Esophagus muscularis mucosa (tissue), 4 donors: ENCODE measurements at regions not wholly inside any gene's neighbourhood (a gene's known extent, or its start where the extent isn't known, plus 50 kb on each side); places are given as distances from the start of the nearest gene placed in this dataset.

Source experiments
- DNase-seq: peaks from one replicate; pipeline ENCODE4 v3.0.0-alpha.2; 2017; ENCODE audit errors: extremely low spot score
- H3K27ac ChIP-seq, 4 donors: fragments of 200-600 bp; sonication (generic); replicated peaks in 1 of 4; 1 replicate in 3 of 4; 2 replicates in 1 of 4; pipeline ENCODE4 v1.5.1; 2016 to 2019; ENCODE audit warnings: mild to moderate bottlenecking in 1 of 4
- H3K27me3 ChIP-seq, 4 donors: fragments of 200-600 bp; sonication (generic); one replicate each; pipeline versions ENCODE4 v1.5.1 to v1.6.0; 2016 to 2019
- H3K36me3 ChIP-seq, 4 donors: fragments of 200-600 bp; sonication (generic); one replicate each; pipeline ENCODE4 v1.5.1; 2016 to 2019
- H3K4me1 ChIP-seq, 4 donors: fragments of 200-600 bp; sonication (generic); one replicate each; pipeline ENCODE4 v1.5.1; 2016 to 2019
- H3K4me3 ChIP-seq, 4 donors: fragments of 200-600 bp; sonication (generic); 1 replicate in 2 of 4; 2 replicates in 2 of 4; pipeline ENCODE4 v1.5.1; 2016 to 2019; ENCODE audit warnings: mild to moderate bottlenecking in 4 of 4, moderate library complexity in 1 of 4
- H3K9me3 ChIP-seq, 4 donors: fragments of 200-600 bp; sonication (generic); 1 replicate in 3 of 4; 2 replicates in 1 of 4; pipeline ENCODE4 v1.5.1; 2016 to 2019
- EP300 ChIP-seq: sonication (generic); formaldehyde crosslinking; IDR thresholded peaks from one replicate; pipeline ENCODE4 v1.6.1; 2017; ENCODE audit warnings: antibody characterized with exemption
- POLR2A ChIP-seq: fragments of 450-650 bp; IDR thresholded peaks from one replicate; pipeline ENCODE4 v1.6.1; 2017; ENCODE audit warnings: antibody characterized with exemption, moderate library complexity, mild to moderate bottlenecking, low read depth
- POLR2AphosphoS5 ChIP-seq, 2 donors: sonication (generic); formaldehyde crosslinking; IDR thresholded peaks; one replicate each; pipeline ENCODE4 v1.6.1; 2017; ENCODE audit warnings: antibody characterized with exemption in 2 of 2
- WGBS: methylation state at CpG from one replicate; pipeline ENCODE4 v1.1.5; 2018; 5-methylcytosine and 5-hydroxymethylcytosine counted together
- intact Hi-C: fragments of 100-400 bp; cut with DNase I; formaldehyde crosslinking; loops from one replicate; pipeline ENCODE4 v1.15.1; 2023
- TF ChIP-seq, protein P1 (sequence below), 3 experiments: fragments of 200-600 bp in 2 of 3; fragments of 450-650 bp in 1 of 3; sonication (generic) in 2 of 3; IDR thresholded peaks; one replicate each; pipeline ENCODE4 v1.5.1; 2017 to 2019; ENCODE audit warnings: antibody characterized with exemption in 3 of 3, mild to moderate bottlenecking in 2 of 3, moderate library complexity in 1 of 3

DNA sequence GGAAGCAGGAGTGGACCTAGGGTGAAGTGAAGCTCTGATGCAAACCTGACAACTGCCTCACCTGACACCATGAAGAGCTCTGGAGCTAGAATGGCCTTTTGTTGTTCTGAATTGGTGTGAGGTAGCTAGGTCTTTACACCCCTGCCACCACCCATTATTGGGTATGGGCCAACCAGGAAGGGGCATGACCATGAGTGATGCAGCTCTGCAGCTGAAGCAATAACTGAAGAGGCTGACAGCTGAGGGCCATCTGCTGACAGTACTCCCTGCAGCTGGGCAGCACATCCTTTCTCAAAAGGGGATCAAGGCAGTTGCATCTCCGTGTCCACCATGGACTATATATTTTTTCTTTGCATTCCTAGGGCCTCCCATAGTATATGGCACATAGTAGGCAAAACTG, 87.0 kb upstream of the TLE1 start:
- Histone ChIP-seq H3K4me3 (no peak overlapping the region), H3K27me3 (no peaks in the 10 kb centered on the region), H3K4me1 (peaks cover 0 to 13% (median 5%) of the 10 kb centered on the region in 4 donors), H3K36me3 (no peaks in the 10 kb centered on the region), H3K27ac (no peak overlapping the region), H3K9me3 (no peaks in the 10 kb centered on the region)
- WGBS = 86% methylated on average over 1 of the region's 1 CpG
- intact Hi-C loops = no loop called here
- no peak for DNase-seq
- TF ChIP-seq, protein P1, sequence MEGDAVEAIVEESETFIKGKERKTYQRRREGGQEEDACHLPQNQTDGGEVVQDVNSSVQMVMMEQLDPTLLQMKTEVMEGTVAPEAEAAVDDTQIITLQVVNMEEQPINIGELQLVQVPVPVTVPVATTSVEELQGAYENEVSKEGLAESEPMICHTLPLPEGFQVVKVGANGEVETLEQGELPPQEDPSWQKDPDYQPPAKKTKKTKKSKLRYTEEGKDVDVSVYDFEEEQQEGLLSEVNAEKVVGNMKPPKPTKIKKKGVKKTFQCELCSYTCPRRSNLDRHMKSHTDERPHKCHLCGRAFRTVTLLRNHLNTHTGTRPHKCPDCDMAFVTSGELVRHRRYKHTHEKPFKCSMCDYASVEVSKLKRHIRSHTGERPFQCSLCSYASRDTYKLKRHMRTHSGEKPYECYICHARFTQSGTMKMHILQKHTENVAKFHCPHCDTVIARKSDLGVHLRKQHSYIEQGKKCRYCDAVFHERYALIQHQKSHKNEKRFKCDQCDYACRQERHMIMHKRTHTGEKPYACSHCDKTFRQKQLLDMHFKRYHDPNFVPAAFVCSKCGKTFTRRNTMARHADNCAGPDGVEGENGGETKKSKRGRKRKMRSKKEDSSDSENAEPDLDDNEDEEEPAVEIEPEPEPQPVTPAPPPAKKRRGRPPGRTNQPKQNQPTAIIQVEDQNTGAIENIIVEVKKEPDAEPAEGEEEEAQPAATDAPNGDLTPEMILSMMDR (IDR thresholded peaks at IDR 0.05) = no peak
- no peak for TF ChIP-seq EP300
- TF ChIP-seq POLR2A = no peak
- TF ChIP-seq POLR2AphosphoS5 (IDR thresholded peaks at IDR 0.05) = no peak

DNA sequence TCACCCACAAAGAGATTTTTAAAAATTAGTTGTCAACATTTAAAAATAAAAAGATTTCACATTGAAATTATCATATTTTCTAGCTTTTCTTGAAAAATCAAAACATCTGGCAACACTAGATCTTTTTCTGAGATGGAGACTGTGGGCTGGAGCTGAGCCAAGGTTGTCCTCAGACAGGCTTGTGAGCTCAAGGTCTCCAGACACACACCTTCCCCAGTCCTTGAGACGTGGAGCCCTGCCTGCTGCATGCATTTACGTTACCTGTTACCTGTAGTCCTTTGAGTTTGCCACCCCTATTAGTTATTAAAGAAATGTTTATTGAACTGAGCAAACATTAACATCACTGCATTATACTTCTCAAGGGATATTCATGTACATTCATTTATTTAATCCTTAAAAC, 87.5 kb upstream of the TLE1 start:
- Histone ChIP-seq H3K27me3 (no peaks in the 10 kb centered on the region), H3K36me3 (no peaks in the 10 kb centered on the region), H3K4me1 (peaks cover 0 to 13% (median 5%) of the 10 kb centered on the region in 4 donors), H3K4me3 (no peak overlapping the region), H3K27ac (no peak overlapping the region), H3K9me3 (no peaks in the 10 kb centered on the region)
- TF ChIP-seq, protein P1 (IDR thresholded peaks at IDR 0.05) = no peak
- TF ChIP-seq POLR2AphosphoS5 (IDR thresholded peaks at IDR 0.05) (no peak), EP300 (no peak), POLR2A (no peak)
- no peak for DNase-seq
- WGBS = 95% methylated on average over 2 of the region's 2 CpGs
- intact Hi-C loops = no loop called here

DNA sequence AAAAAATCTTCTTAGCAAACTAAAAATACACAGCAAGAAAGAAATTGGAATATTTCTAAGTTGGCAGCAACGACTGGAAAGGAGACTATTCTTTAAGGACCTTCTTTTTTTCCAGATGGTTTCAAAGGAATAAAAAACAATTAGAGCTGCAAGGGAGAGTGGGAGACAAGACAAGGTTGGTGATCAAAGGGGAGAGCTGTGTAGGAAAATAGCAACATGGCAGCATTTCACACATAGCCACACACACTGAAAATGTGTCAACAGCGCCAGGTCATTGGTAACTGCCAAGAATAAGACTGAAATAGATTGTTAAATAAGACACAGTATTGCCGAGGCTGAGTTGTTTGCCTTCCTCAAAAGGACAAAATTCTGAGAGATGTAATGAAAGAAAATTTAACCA, 88.1 kb upstream of the TLE1 start:
- no peaks in the 10 kb centered on the region for H3K27me3 ChIP-seq
- no peak overlapping the region for H3K27ac ChIP-seq
- peaks cover 0 to 13% (median 5%) of the 10 kb centered on the region in 4 donors for H3K4me1 ChIP-seq
- no peak for DNase-seq
- 28% methylated on average over 3 of the region's 3 CpGs for WGBS
- no peaks in the 10 kb centered on the region for H3K9me3 ChIP-seq
- TF ChIP-seq EP300 (no peak), POLR2A (no peak), POLR2AphosphoS5 (IDR thresholded peaks at IDR 0.05) (no peak)
- TF ChIP-seq, protein P1 (IDR thresholded peaks at IDR 0.05) = no peak
- no peaks in the 10 kb centered on the region for H3K36me3 ChIP-seq
- H3K4me3 ChIP-seq = no peak overlapping the region
- intact Hi-C loops = no loop called here

DNA sequence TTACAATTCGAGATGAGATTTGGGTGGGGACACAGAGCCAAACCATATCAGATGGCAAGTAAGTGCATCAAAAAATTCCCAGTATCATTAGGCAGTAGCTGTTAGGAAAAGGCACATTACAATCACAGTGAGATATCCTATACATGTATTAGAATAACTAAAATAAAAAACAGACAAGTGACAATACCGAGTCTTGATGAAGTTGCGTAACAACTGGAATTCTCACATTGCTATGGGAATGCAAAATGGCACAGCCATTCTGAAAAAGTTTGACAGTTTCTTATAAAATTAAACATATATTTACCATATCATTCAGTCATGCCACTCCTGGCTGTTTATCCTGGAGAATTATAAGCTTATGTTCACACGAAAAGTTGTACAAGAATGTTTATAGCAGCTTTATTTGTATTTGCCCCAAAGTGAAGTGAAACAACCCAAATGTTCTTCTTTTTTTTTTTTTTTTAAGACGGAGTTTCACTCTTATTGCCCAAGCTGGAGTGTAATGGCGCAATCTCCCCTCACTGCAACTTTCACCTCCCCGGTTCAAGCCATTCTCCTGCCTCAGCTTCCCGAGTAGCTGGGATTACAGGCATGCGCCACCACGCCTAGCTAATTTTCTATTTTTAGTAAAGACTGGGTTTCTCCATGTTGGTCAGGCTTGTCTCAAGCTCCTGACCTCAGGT, 93.1 kb upstream of the TLE1 start:
- Histone ChIP-seq H3K36me3 (no peaks in the 10 kb centered on the region), H3K4me3 (no peak overlapping the region), H3K27ac (no peak overlapping the region), H3K9me3 (no peaks in the 10 kb centered on the region), H3K4me1 (peaks cover 0 to 6% (median 2%) of the 10 kb centered on the region in 4 donors), H3K27me3 (no peaks in the 10 kb centered on the region)
- 78% methylated on average over 10 of the region's 10 CpGs for WGBS
- DNase-seq = no peak
- intact Hi-C loops = no loop called here
- TF ChIP-seq POLR2A (no peak), POLR2AphosphoS5 (IDR thresholded peaks at IDR 0.05) (no peak), EP300 (no peak)
- TF ChIP-seq, protein P1 (IDR thresholded peaks at IDR 0.05) = no peak
